DMS53 treated with DMSO at 0.1 percent for 48 hours (cell line): ENCODE measurements at regions not wholly inside any gene's neighbourhood (a gene's known extent, or its start where the extent isn't known, plus 50 kb on each side); places are given as distances from the start of the nearest gene placed in this dataset.
"Not testable (repeated sequence)": the region's sequence is repeated elsewhere in the genome, so short reads cannot be mapped to it uniquely, and the experiment has no call there.

Experiments used
- DNase-seq: peaks from one replicate; lab custom pipeline; 2025; ENCODE audit not compliant: unreplicated experiment; lab: John Stamatoyannopoulos, UW

GRCh38 chr3:112765531-112765930, 81.1 kb downstream of the CD200R1L start:
- DNase-seq = no peak

GRCh38 chr3:112763258-112763657, 83.4 kb downstream of the CD200R1L start:
- no peak for DNase-seq

GRCh38 chr3:112761062-112761638, 85.5 kb downstream of the CD200R1L start:
- no peak for DNase-seq

GRCh38 chr3:112759681-112760080, 87.0 kb downstream of the CD200R1L start:
- DNase-seq = peak; percentile 58

GRCh38 chr3:112759210-112759609, 87.5 kb downstream of the CD200R1L start:
- DNase-seq = no peak

- no peak for DNase-seq
Observed at GRCh38 chr3:112757197-112757596, 89.5 kb downstream of the CD200R1L start.

- no peak for DNase-seq
Observed at GRCh38 chr3:112755845-112756613, 90.6 kb downstream of the CD200R1L start.

- not testable (repeated sequence) for DNase-seq
Observed at GRCh38 chr3:112755046-112755445, 91.6 kb downstream of the CD200R1L start.

GRCh38 chr3:112751564-112752512, 94.8 kb downstream of the CD200R1L start:
- peak; percentile 39 for DNase-seq

- no peak for DNase-seq
Observed at GRCh38 chr3:112751061-112751460, 95.6 kb downstream of the CD200R1L start.

- DNase-seq = no peak
Observed at GRCh38 chr3:112747624-112748023, 99.0 kb downstream of the CD200R1L start.

- no peak for DNase-seq
Observed at GRCh38 chr3:112746675-112747280, 99.9 kb downstream of the CD200R1L start.

GRCh38 chr3:112745567-112746248, 101.0 kb downstream of the CD200R1L start:
- no peak for DNase-seq

GRCh38 chr3:112744825-112745566, 101.7 kb downstream of the CD200R1L start:
- DNase-seq = no peak

- no peak for DNase-seq
Observed at GRCh38 chr3:112744106-112744505, 102.6 kb downstream of the CD200R1L start.

GRCh38 chr3:112742934-112743333, 102.0 kb upstream of the CCDC80 start:
- DNase-seq = no peak

GRCh38 chr3:112741983-112742382, 101.0 kb upstream of the CCDC80 start:
- no peak for DNase-seq

- DNase-seq = no peak
Observed at GRCh38 chr3:112740835-112741234, 99.9 kb upstream of the CCDC80 start.

- no peak for DNase-seq
Observed at GRCh38 chr3:112739252-112739965, 98.5 kb upstream of the CCDC80 start.
